ENCODE measurements at regions not wholly inside any gene's neighbourhood (a gene's known extent, or its start where the extent isn't known, plus 50 kb on each side); places are given as distances from the start of the nearest gene placed in this dataset.
"Not testable (repeated sequence)": the region's sequence is repeated elsewhere in the genome, so short reads cannot be mapped to it uniquely, and the experiment has no call there.

DNA sequence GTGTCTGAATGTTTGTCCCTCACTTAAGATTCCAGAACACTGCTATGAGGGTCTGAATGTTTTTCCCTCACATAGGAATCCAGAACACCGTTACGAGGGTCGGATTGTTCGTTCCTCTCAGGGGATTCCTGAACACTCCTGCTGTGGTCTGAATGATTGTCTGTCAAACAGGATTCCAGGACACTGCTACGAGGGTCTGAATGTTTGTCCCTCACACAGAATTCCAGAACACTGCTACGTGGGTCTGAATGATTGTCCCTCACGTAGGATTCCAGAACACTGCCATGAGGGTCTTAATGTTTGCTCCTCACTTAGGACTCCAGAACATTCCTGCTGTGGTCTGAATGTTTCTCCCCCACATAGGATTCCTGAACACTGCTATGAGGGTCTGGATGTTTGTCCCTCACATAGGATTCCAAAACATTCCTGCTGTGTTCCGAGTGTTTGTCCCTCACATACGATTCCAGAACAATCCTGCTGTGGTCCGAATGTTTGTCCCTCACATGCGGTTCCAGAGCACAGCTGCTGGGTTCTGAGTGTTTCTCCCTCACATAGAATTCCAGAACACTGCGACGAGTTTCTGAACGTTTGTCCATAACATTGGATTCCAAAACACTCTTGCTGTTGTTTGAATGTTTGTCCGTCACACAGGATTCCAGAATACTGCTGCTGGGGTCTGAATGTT, 199.5 kb downstream of the FOXD4L6 start:
- DNase-seq, result no peak

DNA sequence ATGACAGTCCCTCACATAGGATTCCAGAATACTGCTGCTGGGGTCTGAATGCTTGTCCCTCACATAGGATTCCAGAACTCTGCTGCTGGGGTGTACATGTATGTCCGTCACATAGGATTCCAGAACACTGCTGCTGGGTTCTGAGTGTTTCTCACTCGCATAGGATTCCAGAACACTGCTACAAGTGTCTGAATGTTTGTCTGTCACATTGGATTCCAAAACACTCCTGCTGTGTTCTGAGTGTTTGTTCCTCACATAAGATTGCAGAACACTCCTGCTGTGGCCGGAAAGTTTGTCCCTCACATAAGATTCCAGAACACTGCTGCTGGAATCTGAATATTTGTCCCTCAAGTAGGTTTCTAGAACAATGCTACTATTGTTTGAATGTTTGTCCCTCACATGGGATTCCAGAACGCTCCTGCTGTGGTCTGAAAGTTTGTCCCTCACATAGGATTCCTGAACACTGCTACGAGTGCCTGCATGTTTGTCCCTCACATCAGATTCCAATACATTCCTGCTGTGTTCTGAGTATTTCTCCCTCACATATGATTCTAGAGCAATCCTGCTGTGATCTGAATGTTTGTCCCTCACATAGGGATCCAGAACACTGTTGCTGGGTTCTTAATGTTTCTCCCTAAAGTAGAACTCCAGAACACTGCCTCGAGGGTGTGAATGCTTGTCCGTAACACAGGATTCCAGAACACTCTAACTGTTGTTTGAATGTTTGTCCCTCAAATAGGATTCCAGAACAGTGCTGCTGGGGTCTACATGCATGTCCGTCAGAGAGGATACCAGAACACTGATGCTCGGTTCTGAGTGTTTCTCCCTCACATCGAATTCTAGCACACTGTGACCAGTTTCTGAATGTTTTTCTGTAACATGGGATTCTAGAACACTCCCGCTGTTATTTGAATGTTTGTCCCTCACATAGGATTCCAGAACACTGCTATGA, 200.4 kb downstream of the FOXD4L6 start:
- DNase-seq, result no peak

DNA sequence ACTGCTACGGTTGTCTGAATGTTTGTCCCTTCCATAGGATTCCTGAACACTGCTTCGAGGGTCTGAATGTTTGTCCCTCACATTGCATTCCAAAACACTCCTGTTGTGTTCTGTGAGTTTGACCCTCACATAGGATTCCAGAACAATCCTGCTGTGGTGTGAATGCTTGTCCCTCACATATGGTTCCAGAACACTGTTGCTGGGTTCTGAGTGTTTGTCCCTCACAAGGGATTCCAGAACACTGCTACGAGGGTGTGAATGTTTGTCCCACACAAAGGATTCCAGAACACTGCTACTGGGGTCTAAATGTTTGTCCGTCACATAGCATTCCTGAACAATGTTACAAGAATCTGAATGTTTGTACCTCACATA, 201.2 kb downstream of the FOXD4L6 start:
- DNase-seq, result no peak

DNA sequence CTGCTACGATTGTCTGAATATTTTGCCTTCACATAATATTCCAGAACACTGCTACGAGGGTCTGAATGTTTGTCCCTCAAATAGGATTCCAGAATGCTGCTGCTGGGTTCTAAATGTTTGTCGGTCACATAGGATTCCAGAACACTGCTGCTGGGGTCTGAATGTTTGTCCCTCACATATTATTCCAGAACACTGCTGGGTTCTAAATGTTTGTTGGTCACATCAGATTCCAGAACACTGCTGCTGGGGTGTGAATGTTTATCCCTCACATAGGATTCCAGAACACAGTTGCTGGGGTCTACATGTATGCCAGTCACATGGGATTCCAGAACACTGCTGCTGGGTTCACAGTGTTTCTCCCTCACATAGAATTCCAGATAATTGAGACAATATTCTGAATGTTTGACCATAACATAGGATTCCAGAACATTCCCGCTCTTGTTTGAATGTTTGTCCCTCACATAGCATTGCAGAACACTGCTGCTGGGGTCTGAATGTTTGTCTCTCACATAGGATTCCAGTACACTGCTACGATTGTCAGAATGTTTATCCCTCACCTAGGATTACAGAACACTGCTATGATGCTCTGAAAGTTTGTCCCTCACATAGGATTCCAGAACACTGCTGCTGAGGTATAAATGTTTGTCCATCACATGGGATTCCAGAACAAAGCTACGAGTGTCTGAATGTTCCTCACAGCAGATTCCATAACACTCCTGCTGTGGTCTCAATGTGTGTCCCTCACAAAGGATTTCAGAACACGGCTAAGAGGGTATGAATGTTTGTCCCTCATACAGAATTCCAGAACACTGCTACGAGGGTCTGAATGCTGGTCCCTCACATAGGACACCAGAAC, 201.8 kb downstream of the FOXD4L6 start:
- no peak for DNase-seq

DNA sequence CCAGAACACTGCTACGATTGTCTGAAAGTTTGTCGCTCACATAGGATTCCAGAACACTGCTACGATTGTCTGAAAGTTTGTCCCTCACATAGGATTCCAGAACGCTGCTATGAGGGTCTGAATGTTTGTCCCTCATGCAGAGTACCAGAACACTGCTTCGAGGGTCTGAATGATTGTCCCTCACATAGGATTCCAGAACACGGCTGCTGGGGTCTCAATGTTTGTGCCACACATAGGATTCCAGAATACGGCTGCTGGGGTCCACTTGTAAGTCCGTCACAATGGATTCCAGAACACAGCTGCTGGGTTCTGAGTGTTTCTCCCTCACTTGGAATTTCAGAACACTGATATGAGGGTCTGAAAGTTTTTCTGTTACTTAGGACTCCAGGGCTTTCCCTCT, 203.3 kb downstream of the FOXD4L6 start:
- DNase-seq, result no peak

DNA sequence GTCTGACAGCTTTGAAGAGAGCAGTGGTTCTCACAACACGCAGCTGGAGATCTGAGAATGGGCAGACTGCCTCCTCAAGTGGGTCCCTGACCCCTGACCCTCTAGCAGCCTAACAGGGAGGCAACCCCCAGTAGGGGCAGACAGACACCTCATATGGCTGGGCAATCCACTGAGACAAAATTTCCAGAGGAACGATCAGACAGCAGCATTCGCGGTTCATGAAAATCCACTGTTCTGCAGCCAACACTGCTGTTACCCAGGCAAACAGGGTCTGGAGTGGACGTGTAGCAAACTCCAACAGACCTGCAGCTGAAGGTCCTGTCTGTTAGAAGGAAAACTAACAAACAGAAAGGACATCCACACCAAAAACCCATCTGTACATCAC, 212.1 kb downstream of the FOXD4L6 start:
- DNase-seq, result not testable (repeated sequence)

DNA sequence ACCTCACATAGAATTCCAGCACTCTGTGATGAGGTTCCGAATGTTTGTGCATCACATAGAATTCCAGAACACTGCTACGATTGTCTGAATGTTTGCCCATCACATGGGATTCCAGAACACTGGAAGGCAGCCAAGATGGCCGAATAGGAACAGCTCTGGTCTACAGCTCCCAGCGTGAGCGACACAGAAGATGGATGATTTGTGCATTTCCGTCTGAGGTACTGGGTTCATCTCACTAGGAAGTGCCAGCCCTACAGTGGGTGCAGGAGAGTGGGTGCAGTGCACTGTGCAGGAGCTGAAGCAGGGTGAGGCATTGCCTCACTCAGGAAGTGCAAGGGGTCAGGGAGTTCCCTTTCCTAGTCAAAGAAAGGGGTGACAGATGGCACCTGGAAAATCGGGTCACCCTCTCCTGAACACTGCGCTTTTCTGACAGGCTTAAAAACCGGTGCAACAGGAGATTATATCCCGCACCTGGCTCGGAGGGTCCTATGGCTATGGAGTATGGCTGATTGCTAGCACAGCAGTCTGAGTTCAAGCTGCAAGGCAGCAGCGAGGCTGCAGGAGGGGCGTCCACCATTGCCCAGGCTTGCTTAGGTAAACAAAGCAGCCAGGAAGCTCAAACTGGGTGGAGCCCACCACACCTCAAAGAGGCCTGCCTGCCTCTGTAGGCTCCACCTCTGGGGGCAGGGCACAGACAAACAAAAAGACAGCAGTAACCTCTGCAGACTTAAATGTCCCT, 212.7 kb downstream of the FOXD4L6 start:
- not testable (repeated sequence) for DNase-seq

DNA sequence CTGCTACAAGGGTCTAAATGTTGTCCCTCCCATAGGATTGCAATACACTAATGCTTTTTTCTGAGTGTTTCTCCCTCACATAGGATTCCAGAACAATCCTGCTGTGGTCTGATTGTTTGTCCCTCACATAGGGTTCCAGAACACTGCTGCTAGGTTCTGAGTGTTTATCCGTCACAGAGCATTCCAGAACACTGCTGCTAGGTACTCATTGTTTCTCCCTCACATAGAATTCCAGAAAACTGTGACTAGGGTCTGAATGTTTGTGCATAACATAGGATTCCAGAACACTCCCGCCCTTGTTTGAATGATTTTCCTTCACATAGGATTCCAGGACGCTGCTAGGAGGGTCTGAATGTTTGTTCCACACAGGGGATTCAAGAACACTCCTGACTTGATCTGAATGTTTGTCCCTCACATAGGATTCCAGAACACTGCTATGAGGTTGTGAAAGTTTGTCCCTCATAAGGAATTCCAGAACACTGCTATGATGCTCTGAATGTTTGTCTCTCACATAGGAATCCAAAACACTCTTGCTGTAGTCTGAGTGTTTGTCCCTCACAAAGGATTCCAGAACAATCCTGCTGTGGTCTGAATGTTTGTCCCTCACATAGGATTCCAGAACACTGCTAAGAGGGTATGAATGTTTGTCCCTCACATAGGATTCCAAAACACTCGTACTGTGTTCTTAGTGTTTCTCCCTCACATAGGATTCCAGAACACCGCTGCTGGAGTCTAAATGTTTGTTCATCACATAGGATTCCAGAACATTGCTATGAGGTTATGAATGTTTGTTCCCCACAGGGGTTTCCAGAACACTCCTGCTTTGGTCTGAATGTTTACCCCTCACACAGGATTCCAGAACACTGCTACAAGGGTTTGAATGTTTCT, 213.5 kb downstream of the FOXD4L6 start:
- no peak for DNase-seq

DNA sequence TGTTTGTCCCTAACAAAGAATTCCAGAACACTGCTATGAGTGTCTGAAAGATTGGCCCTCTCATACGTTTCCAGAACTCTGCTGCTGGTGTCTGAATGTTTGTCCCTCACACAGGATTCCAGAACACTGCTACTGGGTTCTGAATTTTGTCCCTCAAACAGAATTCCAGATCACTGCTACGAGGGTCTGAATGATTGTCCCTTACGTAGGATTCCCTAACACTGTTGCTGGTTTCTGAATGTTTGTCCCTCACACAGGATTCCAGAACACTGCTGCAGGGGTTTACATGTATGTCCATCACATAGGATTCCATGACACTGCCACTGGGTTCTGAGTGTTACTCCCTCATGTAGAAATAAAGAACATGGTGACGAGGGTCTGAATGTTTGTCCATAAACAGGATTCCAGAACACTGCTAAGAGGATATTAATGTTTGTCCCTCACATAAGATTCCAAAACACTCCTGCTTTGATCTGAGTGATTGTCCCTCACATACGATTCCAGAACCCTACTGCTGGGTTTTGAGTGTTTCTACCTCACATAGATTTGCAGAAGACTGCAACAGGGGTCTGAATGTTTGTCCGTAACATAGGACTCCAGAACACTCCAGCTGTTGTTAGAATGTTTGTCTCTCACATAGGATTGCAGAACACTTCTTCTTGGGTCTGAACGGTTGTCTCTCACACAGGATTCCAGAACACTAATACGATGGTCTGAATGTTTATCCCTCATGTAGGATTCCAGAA, 214.4 kb downstream of the FOXD4L6 start:
- no peak for DNase-seq

DNA sequence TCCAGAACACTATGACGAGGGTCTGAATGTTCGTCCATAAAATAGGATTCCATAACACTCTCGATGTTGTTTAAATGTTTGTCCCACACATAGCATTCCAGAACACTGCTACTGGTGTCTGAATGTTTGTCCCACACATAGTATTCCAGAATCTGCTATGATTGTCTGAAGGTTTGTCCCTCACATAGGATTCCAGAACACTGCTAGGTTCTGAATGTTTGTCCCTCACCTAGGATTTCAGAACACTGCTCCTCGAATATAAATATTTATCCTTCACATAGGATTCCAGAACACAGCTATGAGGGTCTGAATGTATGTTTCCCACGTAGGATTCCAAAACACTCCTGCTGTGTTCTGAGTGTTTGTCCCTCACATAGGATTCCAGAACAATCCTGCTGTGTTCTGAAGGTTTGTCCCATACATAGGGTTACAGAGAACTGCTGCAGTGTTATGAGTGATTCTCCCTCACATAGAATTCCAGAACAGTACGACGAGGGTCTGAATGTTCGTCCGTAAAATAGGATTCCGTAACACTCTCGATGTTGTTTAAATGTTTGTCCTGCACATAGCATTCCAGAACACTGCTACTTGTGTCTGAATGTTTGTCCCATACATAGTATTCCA, 215.3 kb downstream of the FOXD4L6 start:
- DNase-seq, result no peak

DNA sequence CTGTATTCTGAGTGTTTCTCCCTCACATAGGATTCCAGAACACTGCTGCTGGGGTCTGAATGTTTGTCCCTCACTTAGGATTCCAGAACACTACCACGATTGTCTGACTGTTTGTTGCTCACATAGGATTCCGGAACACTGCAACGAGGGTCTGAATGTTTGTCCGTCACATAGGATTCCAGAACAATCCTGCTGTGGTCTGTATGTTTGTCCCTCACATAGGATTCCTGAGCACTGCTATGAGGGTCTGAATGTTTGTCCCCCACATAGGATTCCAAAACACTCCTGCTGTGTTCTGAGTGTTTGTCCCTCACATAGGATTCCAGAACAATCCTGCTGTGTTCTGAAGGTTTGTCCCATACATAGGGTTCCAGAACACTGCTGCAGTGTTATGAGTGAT, 215.8 kb downstream of the FOXD4L6 start:
- DNase-seq, result not testable (repeated sequence)

DNA sequence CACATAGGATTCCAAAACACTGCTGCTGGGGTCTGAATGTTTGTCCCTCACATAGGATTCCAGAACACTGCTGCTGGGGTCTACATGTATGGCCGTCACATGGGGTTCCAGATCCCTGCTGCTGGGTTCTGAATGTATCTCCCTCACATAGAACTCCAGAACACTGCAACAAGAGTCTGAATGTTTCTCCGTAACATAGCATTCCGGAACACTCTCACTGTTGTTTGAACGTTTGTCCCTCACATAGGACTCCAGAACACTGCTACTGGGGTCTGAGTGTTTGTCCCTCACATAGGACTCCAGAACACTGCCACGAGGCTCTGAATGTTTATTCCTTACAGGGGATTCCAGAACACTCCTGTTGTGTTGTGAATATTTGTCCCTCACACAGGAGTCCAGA, 216.8 kb downstream of the FOXD4L6 start:
- no peak for DNase-seq

DNA sequence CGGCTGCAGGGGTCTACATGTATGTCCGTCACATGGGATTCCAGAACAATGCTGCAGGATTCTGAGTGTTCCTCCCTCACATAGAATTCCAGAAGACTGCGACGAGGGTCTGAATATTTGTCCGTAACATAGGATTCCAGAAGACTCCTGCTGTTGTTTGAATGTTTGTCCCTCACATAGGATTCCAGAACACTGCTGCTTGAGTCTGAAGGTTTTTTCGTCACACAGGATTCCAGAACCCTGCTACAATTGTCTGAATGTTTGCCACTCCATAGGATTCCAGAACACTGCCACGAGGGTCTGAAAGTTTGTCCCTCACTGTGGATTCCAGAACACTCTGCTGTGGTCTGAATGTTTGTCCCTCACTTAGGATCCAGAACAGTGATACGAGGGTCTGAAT, 217.5 kb downstream of the FOXD4L6 start:
- not testable (repeated sequence) for DNase-seq

DNA sequence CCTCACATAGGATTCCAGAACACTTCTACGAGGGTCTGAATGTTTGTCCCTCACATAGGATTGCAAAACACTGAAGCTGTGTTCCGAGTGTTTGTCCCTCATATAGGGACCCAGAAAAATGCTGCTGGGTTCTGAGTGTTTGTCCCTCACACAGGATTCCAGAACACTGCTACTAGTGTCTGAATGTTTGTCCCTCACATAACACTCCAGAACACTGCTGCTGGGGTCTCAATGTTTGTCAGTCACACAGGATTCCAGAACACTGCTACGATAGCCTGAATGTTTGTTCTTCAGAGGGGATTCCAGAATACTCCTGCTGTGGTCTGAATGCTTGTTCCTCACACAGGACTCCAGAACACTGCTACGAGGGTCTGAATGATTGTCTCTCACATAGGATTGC, 218.7 kb downstream of the FOXD4L6 start:
- DNase-seq, result no peak

DNA sequence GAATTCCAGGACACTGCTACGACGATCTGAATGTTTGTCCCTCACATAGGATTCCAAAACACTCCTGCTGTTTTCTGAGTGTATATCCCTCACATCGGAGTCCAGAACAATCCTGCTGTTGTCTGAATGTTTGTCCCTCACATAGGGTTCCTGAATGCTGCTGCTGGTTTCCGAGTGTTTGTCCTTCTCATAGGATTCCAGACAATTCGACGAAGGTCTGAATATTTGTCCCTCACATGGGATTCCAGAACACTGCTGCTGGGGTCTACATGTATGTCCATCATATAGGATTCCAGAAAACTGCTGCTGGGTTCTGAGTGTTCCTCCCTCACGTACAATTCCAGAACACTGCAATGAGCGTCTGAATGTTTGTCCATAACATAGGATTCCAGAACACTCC, 219.4 kb downstream of the FOXD4L6 start:
- DNase-seq, result not testable (repeated sequence)

DNA sequence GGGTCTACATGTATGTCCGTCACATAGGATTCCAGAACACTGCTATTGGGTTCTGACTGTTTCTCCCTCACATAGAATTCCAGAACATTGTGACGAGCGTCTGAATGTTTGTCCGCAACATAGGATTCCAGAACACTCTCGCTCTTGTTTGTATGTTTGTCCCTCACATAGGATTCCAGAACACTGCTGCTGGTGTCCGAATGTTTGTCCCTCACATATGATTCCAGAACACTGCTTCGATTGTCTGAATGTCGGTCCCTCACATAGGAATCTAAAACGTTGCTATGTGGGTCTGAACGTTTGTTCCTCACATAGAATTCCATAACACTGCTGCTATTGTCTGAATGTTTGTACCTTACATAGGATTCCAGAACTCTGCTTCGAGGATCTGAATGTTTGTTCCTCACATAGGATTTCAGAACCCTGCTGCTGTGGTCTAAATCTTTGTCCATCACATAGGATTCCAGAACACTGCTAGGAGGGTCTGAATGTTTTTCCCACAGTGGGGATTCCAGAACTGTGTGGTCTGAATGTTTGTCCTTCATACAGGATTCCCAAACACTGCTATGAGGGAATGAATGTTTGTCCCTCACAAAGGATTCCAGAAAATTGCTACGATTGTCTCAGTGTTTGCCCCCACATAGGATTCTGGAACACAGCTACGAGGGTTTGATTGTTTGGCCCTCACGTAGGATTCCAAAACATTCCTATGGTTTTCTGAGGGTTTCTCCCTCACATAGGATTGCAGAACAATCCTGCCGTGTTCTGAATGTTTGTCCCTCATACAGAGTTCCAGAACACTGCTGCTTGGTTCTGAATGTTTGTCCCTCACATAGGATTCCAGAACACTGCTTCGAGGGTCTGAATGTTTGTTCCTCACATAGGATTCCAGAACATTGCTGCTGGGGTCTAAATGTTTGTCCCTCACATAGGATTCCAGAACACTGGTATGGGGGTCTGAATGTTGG, 220.5 kb downstream of the FOXD4L6 start:
- DNase-seq, result no peak

DNA sequence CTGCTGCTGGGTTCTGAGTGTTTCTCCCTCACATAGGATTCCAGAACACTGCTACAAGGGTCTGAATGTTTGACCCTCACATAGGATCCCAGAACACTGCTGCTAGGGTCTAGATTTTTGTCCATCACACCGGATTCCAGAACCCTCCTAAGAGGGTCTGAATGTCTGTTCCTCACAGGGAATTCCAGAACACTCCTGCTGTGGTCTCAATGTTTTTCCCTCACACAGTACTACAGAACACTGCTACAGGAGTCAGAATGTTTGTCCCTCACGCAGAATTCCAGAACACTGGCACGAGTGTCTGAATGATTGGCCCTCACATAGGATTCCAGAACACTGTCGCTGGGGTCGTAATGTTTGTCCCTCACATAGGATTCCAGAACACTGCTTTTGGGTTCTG, 221.6 kb downstream of the FOXD4L6 start:
- not testable (repeated sequence) for DNase-seq

DNA sequence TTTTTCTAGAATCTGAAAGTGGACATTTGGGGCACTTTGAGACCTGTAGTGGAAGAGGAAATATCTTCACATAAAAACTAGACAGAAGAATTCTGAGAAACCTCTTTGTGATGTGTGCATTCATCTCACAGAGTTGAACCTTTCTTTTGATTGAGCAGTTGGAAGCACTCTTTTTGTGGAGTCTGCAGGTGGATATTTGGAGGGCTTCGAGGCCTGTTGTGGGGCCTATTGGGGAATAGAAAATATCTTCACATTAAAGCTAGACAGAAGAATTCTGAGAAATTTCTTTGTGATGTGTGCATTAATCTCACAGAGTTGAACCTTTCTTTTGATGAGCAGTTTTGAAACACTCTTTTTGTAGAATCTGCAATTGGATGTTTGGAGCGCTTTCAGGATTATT, 236.2 kb downstream of the FOXD4L6 start:
- DNase-seq, result not testable (repeated sequence)

DNA sequence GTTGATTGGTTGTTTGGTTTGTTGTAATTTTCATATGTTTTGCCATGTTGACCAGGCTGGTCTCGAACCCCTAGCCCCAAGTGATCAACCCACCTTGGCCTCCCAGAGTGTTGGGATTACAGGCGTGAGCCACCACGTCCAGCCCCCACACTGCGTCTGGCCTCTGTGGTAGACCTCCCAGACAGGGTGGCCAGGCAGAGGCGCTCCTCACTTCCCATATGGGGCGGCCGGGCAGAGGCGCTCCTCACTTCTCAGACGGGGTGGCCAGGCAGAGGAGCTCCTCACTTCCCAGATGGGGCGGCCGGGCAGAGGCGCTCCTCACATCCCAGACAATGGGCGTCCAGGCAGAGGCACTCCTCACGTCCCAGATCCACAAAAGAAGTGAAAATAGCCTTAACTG, 242.6 kb downstream of the FOXD4L6 start:
- not testable (repeated sequence) for DNase-seq
